Neural progenitor cell (in vitro differentiated cells): ENCODE measurements at regions not wholly inside any gene's neighbourhood (a gene's known extent, or its start where the extent isn't known, plus 50 kb on each side); places are given as distances from the start of the nearest gene placed in this dataset.

Experiments used
- EZH2 ChIP-seq: fragments of 200-600 bp; sonication (generic); IDR thresholded peaks from 2 replicates; pipeline ENCODE4 v1.6.1; 2017; ENCODE audit warnings: antibody characterized with exemption, mild to moderate bottlenecking, moderate library complexity
- TF ChIP-seq, protein P1 (sequence below): fragments of 200-600 bp; sonication (generic); IDR thresholded peaks from 2 replicates; pipeline ENCODE4 v1.5.1; 2017; ENCODE audit warnings: antibody characterized with exemption, mild to moderate bottlenecking

DNA sequence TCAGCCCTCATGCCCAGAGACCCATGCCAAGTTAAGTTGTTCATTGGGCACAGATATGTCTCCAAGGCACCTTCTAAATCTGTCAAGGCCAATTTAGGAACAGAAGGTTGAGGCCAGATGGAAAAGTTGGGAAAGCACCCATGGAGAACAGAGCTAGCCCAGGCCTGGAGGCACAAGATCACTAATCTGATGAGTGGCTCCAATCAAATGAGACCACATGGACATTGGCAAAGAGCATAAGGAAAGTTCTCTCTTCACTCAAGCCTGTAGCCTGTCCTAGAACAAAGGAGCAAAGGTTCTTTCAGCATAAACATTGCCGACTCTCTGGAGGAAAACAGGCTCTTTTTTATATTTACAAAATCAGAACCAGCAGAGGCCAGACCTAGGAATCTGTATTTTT is 154.8 kb downstream of the RNF152 start:
- TF ChIP-seq, protein P1, sequence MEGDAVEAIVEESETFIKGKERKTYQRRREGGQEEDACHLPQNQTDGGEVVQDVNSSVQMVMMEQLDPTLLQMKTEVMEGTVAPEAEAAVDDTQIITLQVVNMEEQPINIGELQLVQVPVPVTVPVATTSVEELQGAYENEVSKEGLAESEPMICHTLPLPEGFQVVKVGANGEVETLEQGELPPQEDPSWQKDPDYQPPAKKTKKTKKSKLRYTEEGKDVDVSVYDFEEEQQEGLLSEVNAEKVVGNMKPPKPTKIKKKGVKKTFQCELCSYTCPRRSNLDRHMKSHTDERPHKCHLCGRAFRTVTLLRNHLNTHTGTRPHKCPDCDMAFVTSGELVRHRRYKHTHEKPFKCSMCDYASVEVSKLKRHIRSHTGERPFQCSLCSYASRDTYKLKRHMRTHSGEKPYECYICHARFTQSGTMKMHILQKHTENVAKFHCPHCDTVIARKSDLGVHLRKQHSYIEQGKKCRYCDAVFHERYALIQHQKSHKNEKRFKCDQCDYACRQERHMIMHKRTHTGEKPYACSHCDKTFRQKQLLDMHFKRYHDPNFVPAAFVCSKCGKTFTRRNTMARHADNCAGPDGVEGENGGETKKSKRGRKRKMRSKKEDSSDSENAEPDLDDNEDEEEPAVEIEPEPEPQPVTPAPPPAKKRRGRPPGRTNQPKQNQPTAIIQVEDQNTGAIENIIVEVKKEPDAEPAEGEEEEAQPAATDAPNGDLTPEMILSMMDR: no peak
- no peak for TF ChIP-seq EZH2
